Neural progenitor cell (in vitro differentiated cells): ENCODE measurements at regions not wholly inside any gene's neighbourhood (a gene's known extent, or its start where the extent isn't known, plus 50 kb on each side); places are given as distances from the start of the nearest gene placed in this dataset.

Source experiments
- DNase-seq: peaks from one replicate; pipeline ENCODE4 v3.0.0-alpha.2; 2016; ENCODE audit warnings: low spot score
- H2AFZ ChIP-seq: fragments of 200-600 bp; sonication (generic); replicated peaks from 2 replicates; pipeline ENCODE4 v1.6.1; 2016; ENCODE audit warnings: antibody characterized with exemption
- H3F3A ChIP-seq: fragments of 200-600 bp; sonication (generic); 2 replicates; pipeline ENCODE4 v1.6.1; 2016; ENCODE audit warnings: antibody characterized with exemption, low read depth
- H3K27ac ChIP-seq: fragments of 200-600 bp; sonication (generic); 2 replicates; pipeline ENCODE4 v1.5.1; 2016; ENCODE audit warnings: mild to moderate bottlenecking
- H3K27me3 ChIP-seq: fragments of 200-600 bp; sonication (generic); 2 replicates; pipeline ENCODE4 v1.6.1; 2016; ENCODE audit warnings: mild to moderate bottlenecking, moderate library complexity
- H3K36me3 ChIP-seq: fragments of 200-600 bp; sonication (generic); 2 replicates; pipeline ENCODE4 v1.5.1; 2016
- H3K4me1 ChIP-seq: fragments of 200-600 bp; sonication (generic); 2 replicates; pipeline ENCODE4 v1.6.1; 2016; ENCODE audit warnings: mixed run types
- H3K4me2 ChIP-seq: fragments of 200-600 bp; sonication (generic); 2 replicates; pipeline ENCODE4 v1.6.1; 2016
- H3K4me3 ChIP-seq: fragments of 200-600 bp; sonication (generic); 2 replicates; pipeline ENCODE4 v1.5.1; 2016
- H3K79me2 ChIP-seq: fragments of 200-600 bp; sonication (generic); 2 replicates; pipeline ENCODE4 v1.6.1; 2016; ENCODE audit warnings: low read depth
- H3K9ac ChIP-seq: fragments of 200-600 bp; sonication (generic); 2 replicates; pipeline ENCODE4 v1.6.1; 2016
- H3K9me3 ChIP-seq: fragments of 200-600 bp; sonication (generic); 2 replicates; pipeline ENCODE4 v1.5.1; 2016; ENCODE audit warnings: low read depth
- H4K20me1 ChIP-seq: fragments of 200-600 bp; sonication (generic); 2 replicates; pipeline ENCODE4 v1.6.1; 2016; ENCODE audit warnings: low read depth
- H3K27ac Mint-ChIP-seq: 3 replicates; pipeline ENCODE4 v1.8.0; 2021; ENCODE audit warnings: mixed read lengths
- H3K27me3 Mint-ChIP-seq: 2 replicates; pipeline ENCODE4 v1.8.0; 2022; ENCODE audit warnings: low read depth, mild to moderate bottlenecking, inconsistent platforms, moderate library complexity, mixed read lengths; ENCODE audit not compliant: insufficient read depth
- H3K36me3 Mint-ChIP-seq: 3 replicates; pipeline ENCODE4 v1.8.0; 2021; ENCODE audit warnings: mixed read lengths
- H3K4me1 Mint-ChIP-seq: 3 replicates; pipeline ENCODE4 v1.8.0; 2021; ENCODE audit warnings: mixed read lengths
- H3K4me3 Mint-ChIP-seq: 3 replicates; pipeline ENCODE4 v1.8.0; 2021; ENCODE audit warnings: mild to moderate bottlenecking, moderate library complexity, mixed read lengths
- H3K9me3 Mint-ChIP-seq: 3 replicates; pipeline ENCODE4 v1.8.0; 2020; ENCODE audit warnings: mixed read lengths
- CTCF ChIP-seq: fragments of 200-600 bp; sonication (generic); IDR thresholded peaks from 2 replicates; pipeline ENCODE4 v1.5.1; 2017; ENCODE audit warnings: antibody characterized with exemption, mild to moderate bottlenecking
- EZH2 ChIP-seq: fragments of 200-600 bp; sonication (generic); IDR thresholded peaks from 2 replicates; pipeline ENCODE4 v1.6.1; 2017; ENCODE audit warnings: antibody characterized with exemption, mild to moderate bottlenecking, moderate library complexity
- EZH2phosphoT487 ChIP-seq: fragments of 200-600 bp; sonication (generic); IDR thresholded peaks from 2 replicates; pipeline ENCODE4 v1.6.1; 2017; ENCODE audit warnings: antibody characterized with exemption

GRCh38 chr1:228872080-228872479 lies 136.8 kb downstream of the RHOU start:
- no peak for DNase-seq
- Histone ChIP-seq H3K27me3 (no peaks in the 10 kb centered on the region), H3K36me3 (no peaks in the 10 kb centered on the region), H2AFZ (peak overlapping the region; percentile 90), H3K9me3 (no peaks in the 10 kb centered on the region), H3K9ac (no peak overlapping the region), H4K20me1 (no peaks in the 10 kb centered on the region), H3K4me1 (peaks cover 14% of the 10 kb centered on the region), H3K4me3 (no peak overlapping the region), H3K27ac (no peak overlapping the region), H3F3A (peaks cover 6% of the 10 kb centered on the region), H3K79me2 (no peaks in the 10 kb centered on the region), H3K4me2 (no peak overlapping the region)
- Mint-ChIP-seq H3K9me3 (no peaks in the 10 kb centered on the region), H3K27ac (no peak overlapping the region), H3K27me3 (peaks cover 2% of the 10 kb centered on the region), H3K4me3 (no peak overlapping the region), H3K36me3 (no peaks in the 10 kb centered on the region), H3K4me1 (peaks cover 35% of the 10 kb centered on the region)
- no peak for TF ChIP-seq EZH2phosphoT487
- TF ChIP-seq CTCF: no peak
- TF ChIP-seq EZH2: no peak

GRCh38 chr1:228873709-228874108 lies 138.4 kb downstream of the RHOU start:
- Histone ChIP-seq H3K4me3 (no peak overlapping the region), H3K27ac (no peak overlapping the region), H3K4me2 (no peak overlapping the region), H4K20me1 (no peaks in the 10 kb centered on the region), H3K36me3 (no peaks in the 10 kb centered on the region), H3K9ac (no peak overlapping the region), H3K9me3 (no peaks in the 10 kb centered on the region), H2AFZ (no peak overlapping the region), H3K27me3 (no peaks in the 10 kb centered on the region), H3F3A (peaks cover 6% of the 10 kb centered on the region), H3K4me1 (peaks cover 11% of the 10 kb centered on the region), H3K79me2 (no peaks in the 10 kb centered on the region)
- Mint-ChIP-seq H3K4me1 (peaks cover 26% of the 10 kb centered on the region), H3K27me3 (peaks cover 2% of the 10 kb centered on the region), H3K36me3 (no peaks in the 10 kb centered on the region), H3K9me3 (peaks cover under 1% of the 10 kb centered on the region), H3K27ac (no peak overlapping the region), H3K4me3 (no peak overlapping the region)
- DNase-seq: no peak
- no peak for TF ChIP-seq CTCF
- no peak for TF ChIP-seq EZH2phosphoT487
- TF ChIP-seq EZH2: no peak

- no peak overlapping the region for H3K9ac ChIP-seq
- Mint-ChIP-seq H3K36me3 (no peaks in the 10 kb centered on the region), H3K4me1 (peaks cover 14% of the 10 kb centered on the region), H3K27me3 (peaks cover 5% of the 10 kb centered on the region), H3K4me3 (no peak overlapping the region), H3K27ac (no peak overlapping the region), H3K9me3 (peaks cover 2% of the 10 kb centered on the region)
- no peaks in the 10 kb centered on the region for H3K9me3 ChIP-seq
- no peaks in the 10 kb centered on the region for H4K20me1 ChIP-seq
- no peak overlapping the region for H3K4me3 ChIP-seq
- no peak overlapping the region for H3K27ac ChIP-seq
- H2AFZ ChIP-seq: no peak overlapping the region
- no peak for TF ChIP-seq EZH2phosphoT487
- H3K4me2 ChIP-seq: no peak overlapping the region
- no peak for DNase-seq
- peaks cover 6% of the 10 kb centered on the region for H3F3A ChIP-seq
- no peaks in the 10 kb centered on the region for H3K36me3 ChIP-seq
- peaks cover 11% of the 10 kb centered on the region for H3K4me1 ChIP-seq
- no peaks in the 10 kb centered on the region for H3K79me2 ChIP-seq
- H3K27me3 ChIP-seq: no peaks in the 10 kb centered on the region
Measured at GRCh38 chr1:228875741-228876140, 140.5 kb downstream of the RHOU start.

- Histone ChIP-seq H3K79me2 (no peaks in the 10 kb centered on the region), H2AFZ (no peak overlapping the region), H3K4me2 (no peak overlapping the region), H3F3A (peaks cover 5% of the 10 kb centered on the region), H4K20me1 (no peaks in the 10 kb centered on the region), H3K27ac (no peak overlapping the region), H3K36me3 (no peaks in the 10 kb centered on the region), H3K9ac (no peak overlapping the region), H3K27me3 (no peaks in the 10 kb centered on the region), H3K4me3 (no peak overlapping the region), H3K4me1 (peaks cover 8% of the 10 kb centered on the region), H3K9me3 (no peaks in the 10 kb centered on the region)
- no peak overlapping the region for H3K27ac Mint-ChIP-seq
- H3K9me3 Mint-ChIP-seq: peaks cover 2% of the 10 kb centered on the region
- TF ChIP-seq CTCF: no peak
- TF ChIP-seq EZH2: no peak
- no peak for TF ChIP-seq EZH2phosphoT487
- peaks cover 5% of the 10 kb centered on the region for H3K27me3 Mint-ChIP-seq
- H3K4me3 Mint-ChIP-seq: no peak overlapping the region
- H3K36me3 Mint-ChIP-seq: no peaks in the 10 kb centered on the region
- DNase-seq: no peak
- H3K4me1 Mint-ChIP-seq: peaks cover 13% of the 10 kb centered on the region
Measured at GRCh38 chr1:228876187-228876586, 140.9 kb downstream of the RHOU start.
